Sigmoid colon (tissue), 6 donors: ENCODE measurements at regions not wholly inside any gene's neighbourhood (a gene's known extent, or its start where the extent isn't known, plus 50 kb on each side); places are given as distances from the start of the nearest gene placed in this dataset.

Experiments used
- DNase-seq: peaks from one replicate; pipeline ENCODE4 v3.0.0-alpha.2; 2019
- H3K27ac ChIP-seq, 4 donors: fragments of 200-600 bp; sonication (generic); one replicate each; pipeline ENCODE4 v1.5.1; 2016 to 2019; ENCODE audit warnings: mild to moderate bottlenecking in 1 of 4
- H3K27me3 ChIP-seq, 3 donors: fragments of 200-600 bp; sonication (generic); one replicate each; pipeline ENCODE4 v1.5.1; 2019; ENCODE audit warnings: mild to moderate bottlenecking in 1 of 3
- H3K36me3 ChIP-seq, 4 donors: fragments of 200-600 bp; sonication (generic); one replicate each; pipeline ENCODE4 v1.5.1; 2016 to 2019
- H3K4me1 ChIP-seq, 4 donors: fragments of 200-600 bp; sonication (generic); one replicate each; pipeline ENCODE4 v1.5.1; 2017 to 2019
- H3K4me3 ChIP-seq, 4 donors: fragments of 200-600 bp; sonication (generic); one replicate each; pipeline ENCODE4 v1.5.1; 2017 to 2019; ENCODE audit warnings: mild to moderate bottlenecking in 2 of 4, moderate library complexity in 1 of 4
- H3K9me3 ChIP-seq, 4 donors: fragments of 200-600 bp in 3 of 4; sonication (generic) in 3 of 4; one replicate each; pipeline versions ENCODE4 v1.5.1 to v1.6.1; 2013 to 2019
- CTCF ChIP-seq, 4 experiments: fragments of 450-650 bp in 3 of 4; fragments of 200-600 bp in 1 of 4; IDR thresholded peaks; one replicate each; pipeline ENCODE4 v1.5.1; 2016 to 2019; ENCODE audit warnings: antibody characterized with exemption in 4 of 4, mild to moderate bottlenecking in 3 of 4, moderate library complexity in 2 of 4
- EP300 ChIP-seq, 4 donors: sonication (generic); formaldehyde crosslinking; IDR thresholded peaks; one replicate each; pipeline ENCODE4 v1.6.1; 2017; ENCODE audit warnings: antibody characterized with exemption in 4 of 4
- POLR2A ChIP-seq, 2 donors: fragments of 450-650 bp; IDR thresholded peaks; one replicate each; pipeline ENCODE4 v1.6.1; 2016; ENCODE audit warnings: antibody characterized with exemption in 2 of 2, mild to moderate bottlenecking in 2 of 2, moderate library complexity in 2 of 2
- POLR2AphosphoS5 ChIP-seq, 4 donors: sonication (generic); formaldehyde crosslinking; IDR thresholded peaks; one replicate each; pipeline ENCODE4 v1.6.1; 2017; ENCODE audit warnings: antibody characterized with exemption in 4 of 4
- WGBS, 2 donors: extraction: QIAGEN DNeasy Blood & Tissue Kit; methylation state at CpG; one replicate each; pipeline ENCODE4 v1.1.7; 2013; 5-methylcytosine and 5-hydroxymethylcytosine counted together
- intact Hi-C: fragments of 100-400 bp; cut with DNase I; formaldehyde crosslinking; loops from one replicate; pipeline ENCODE4 v1.15.1; 2023
- donor health status: healthy with polysubstance abuse.
- donor health status: healthy.

GRCh38 chr3:102104033-102104432 lies 254.7 kb downstream of the NFKBIZ start:
- Histone ChIP-seq H3K36me3 (no peaks in the 10 kb centered on the region), H3K9me3 (peaks cover 0 to 4% (median 0%) of the 10 kb centered on the region in 4 donors), H3K4me1 (no peaks in the 10 kb centered on the region), H3K27me3 (no peaks in the 10 kb centered on the region), H3K4me3 (no peak overlapping the region), H3K27ac (no peak overlapping the region)
- 61 to 74% methylated on average over 2 of the region's 2 CpGs for WGBS, 2 donors
- TF ChIP-seq POLR2AphosphoS5 (IDR thresholded peaks at IDR 0.05): no peak
- no peak for TF ChIP-seq POLR2A (IDR thresholded peaks at IDR 0.05)
- no peak for TF ChIP-seq CTCF (IDR thresholded peaks at IDR 0.05)
- TF ChIP-seq EP300 (IDR thresholded peaks at IDR 0.05): no peak
- DNase-seq: no peak
- intact Hi-C loops: no loop called here

GRCh38 chr3:102105193-102105592 lies 255.9 kb downstream of the NFKBIZ start:
- DNase-seq: no peak
- H3K27me3 ChIP-seq: no peaks in the 10 kb centered on the region

GRCh38 chr3:102106416-102107097 lies 257.2 kb downstream of the NFKBIZ start:
- intact Hi-C loops: no loop called here
- 84 to 86% methylated on average over 9 of the region's 9 CpGs for WGBS, 2 donors
- peaks cover 0 to 4% (median 0%) of the 10 kb centered on the region in 4 donors for H3K9me3 ChIP-seq

More at GRCh38 chr3:102105193-102105592, 255.9 kb downstream of the NFKBIZ start:
- H3K27ac ChIP-seq: no peak overlapping the region
- WGBS, 2 donors: 94% methylated on average over 5 of the region's 5 CpGs
- TF ChIP-seq EP300 (IDR thresholded peaks at IDR 0.05): no peak
- no peak for TF ChIP-seq POLR2AphosphoS5 (IDR thresholded peaks at IDR 0.05)
- TF ChIP-seq CTCF (IDR thresholded peaks at IDR 0.05): no peak
- no peak for TF ChIP-seq POLR2A (IDR thresholded peaks at IDR 0.05)
- no peaks in the 10 kb centered on the region for H3K36me3 ChIP-seq
- H3K4me3 ChIP-seq: no peak overlapping the region
- no peaks in the 10 kb centered on the region for H3K4me1 ChIP-seq
- H3K9me3 ChIP-seq: peaks cover 0 to 4% (median 0%) of the 10 kb centered on the region in 4 donors
- intact Hi-C loops: no loop called here

GRCh38 chr3:102112704-102113230 lies 263.5 kb downstream of the NFKBIZ start:
- H3K4me3 ChIP-seq: no peak overlapping the region
- H3K36me3 ChIP-seq: no peaks in the 10 kb centered on the region
- peaks cover 0 to 3% (median 0%) of the 10 kb centered on the region in 4 donors for H3K9me3 ChIP-seq
- TF ChIP-seq CTCF (IDR thresholded peaks at IDR 0.05) (no peak), EP300 (IDR thresholded peaks at IDR 0.05) (no peak)
- DNase-seq: no peak
- intact Hi-C loops: no loop called here
- H3K4me1 ChIP-seq: peaks cover 0 to 5% (median 0%) of the 10 kb centered on the region in 4 donors
- peak overlapping the region in 2 of 4 donors; percentile 5 to 45 for H3K27ac ChIP-seq
- H3K27me3 ChIP-seq: no peaks in the 10 kb centered on the region

More at GRCh38 chr3:102106416-102107097, 257.2 kb downstream of the NFKBIZ start:
- no peaks in the 10 kb centered on the region for H3K36me3 ChIP-seq
- no peak overlapping the region for H3K27ac ChIP-seq
- no peaks in the 10 kb centered on the region for H3K27me3 ChIP-seq
- no peak for TF ChIP-seq POLR2AphosphoS5 (IDR thresholded peaks at IDR 0.05)
- no peak for TF ChIP-seq EP300 (IDR thresholded peaks at IDR 0.05)
- TF ChIP-seq CTCF (IDR thresholded peaks at IDR 0.05): no peak
- TF ChIP-seq POLR2A (IDR thresholded peaks at IDR 0.05): no peak
- DNase-seq: no peak
- no peaks in the 10 kb centered on the region for H3K4me1 ChIP-seq
- H3K4me3 ChIP-seq: no peak overlapping the region
